Pons (tissue), 1 donor: ENCODE measurements at regions not wholly inside any gene's neighbourhood (a gene's known extent, or its start where the extent isn't known, plus 50 kb on each side); places are given as distances from the start of the nearest gene placed in this dataset.

ENCODE experiments used
- DNase-seq: peaks from one replicate; pipeline ENCODE4 v3.0.0-alpha.2; 2016; ENCODE audit warnings: low spot score

- no peak for DNase-seq
Observed at GRCh38 chr11:30155428-30155827, 75.4 kb upstream of the FSHB start.

- no peak for DNase-seq
Observed at GRCh38 chr11:30159546-30159945, 71.3 kb upstream of the FSHB start.

- DNase-seq, result no peak
Observed at GRCh38 chr11:30165652-30166051, 65.2 kb upstream of the FSHB start.

GRCh38 chr11:30171661-30172060 is 59.2 kb upstream of the FSHB start:
- no peak for DNase-seq

GRCh38 chr11:30172158-30172557 is 58.7 kb upstream of the FSHB start:
- no peak for DNase-seq

GRCh38 chr11:30172883-30173311 is 57.9 kb upstream of the FSHB start:
- no peak for DNase-seq

GRCh38 chr11:30174265-30175020 is 56.4 kb upstream of the FSHB start:
- DNase-seq, result no peak
